ENCODE measurements at regions not wholly inside any gene's neighbourhood (a gene's known extent, or its start where the extent isn't known, plus 50 kb on each side); places are given as distances from the start of the nearest gene placed in this dataset.

GRCh38 chr6:917296-917695, 224.4 kb upstream of the EXOC2 start:
- TF ChIP-seq, protein P1, sequence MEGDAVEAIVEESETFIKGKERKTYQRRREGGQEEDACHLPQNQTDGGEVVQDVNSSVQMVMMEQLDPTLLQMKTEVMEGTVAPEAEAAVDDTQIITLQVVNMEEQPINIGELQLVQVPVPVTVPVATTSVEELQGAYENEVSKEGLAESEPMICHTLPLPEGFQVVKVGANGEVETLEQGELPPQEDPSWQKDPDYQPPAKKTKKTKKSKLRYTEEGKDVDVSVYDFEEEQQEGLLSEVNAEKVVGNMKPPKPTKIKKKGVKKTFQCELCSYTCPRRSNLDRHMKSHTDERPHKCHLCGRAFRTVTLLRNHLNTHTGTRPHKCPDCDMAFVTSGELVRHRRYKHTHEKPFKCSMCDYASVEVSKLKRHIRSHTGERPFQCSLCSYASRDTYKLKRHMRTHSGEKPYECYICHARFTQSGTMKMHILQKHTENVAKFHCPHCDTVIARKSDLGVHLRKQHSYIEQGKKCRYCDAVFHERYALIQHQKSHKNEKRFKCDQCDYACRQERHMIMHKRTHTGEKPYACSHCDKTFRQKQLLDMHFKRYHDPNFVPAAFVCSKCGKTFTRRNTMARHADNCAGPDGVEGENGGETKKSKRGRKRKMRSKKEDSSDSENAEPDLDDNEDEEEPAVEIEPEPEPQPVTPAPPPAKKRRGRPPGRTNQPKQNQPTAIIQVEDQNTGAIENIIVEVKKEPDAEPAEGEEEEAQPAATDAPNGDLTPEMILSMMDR (IDR thresholded peaks at IDR 0.05; ENCODE audit: low read depth, low read length): no peak
- no peak for DNase-seq (ENCODE audit: extremely low read depth, low read depth)

GRCh38 chr6:916131-916530, 223.2 kb upstream of the EXOC2 start:
- no peak for DNase-seq (ENCODE audit: extremely low read depth, low read depth)
- TF ChIP-seq, protein P1 (IDR thresholded peaks at IDR 0.05; ENCODE audit: low read depth, low read length): no peak

GRCh38 chr6:912871-913835, 220.2 kb upstream of the EXOC2 start:
- TF ChIP-seq, protein P1 (IDR thresholded peaks at IDR 0.05; ENCODE audit: low read depth, low read length): peak; percentile 85
- peak; percentile 49 for DNase-seq (ENCODE audit: extremely low read depth, low read depth)

DNA sequence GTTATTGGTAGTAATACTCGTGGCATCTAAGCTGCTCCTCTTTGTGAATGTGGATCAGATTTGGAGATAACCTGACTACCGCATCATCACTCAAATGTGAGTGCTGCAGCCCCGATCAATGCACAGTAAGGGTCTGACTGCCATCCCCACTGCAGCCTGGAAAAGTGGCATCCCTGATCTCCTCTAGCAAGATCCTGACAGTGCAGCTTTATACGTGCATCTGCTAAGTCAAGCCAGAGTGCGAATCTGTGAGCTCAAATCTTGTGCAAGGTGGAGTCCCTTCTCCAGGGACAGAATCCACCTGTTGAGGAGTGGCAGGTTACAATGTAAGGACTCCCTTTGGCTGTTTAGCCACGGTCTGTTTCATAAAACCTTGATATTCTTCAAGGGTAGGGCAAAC, 215.0 kb upstream of the EXOC2 start:
- no peak for DNase-seq (ENCODE audit: extremely low read depth, low read depth)
- TF ChIP-seq, protein P1 (IDR thresholded peaks at IDR 0.05; ENCODE audit: low read depth, low read length): no peak

DNA sequence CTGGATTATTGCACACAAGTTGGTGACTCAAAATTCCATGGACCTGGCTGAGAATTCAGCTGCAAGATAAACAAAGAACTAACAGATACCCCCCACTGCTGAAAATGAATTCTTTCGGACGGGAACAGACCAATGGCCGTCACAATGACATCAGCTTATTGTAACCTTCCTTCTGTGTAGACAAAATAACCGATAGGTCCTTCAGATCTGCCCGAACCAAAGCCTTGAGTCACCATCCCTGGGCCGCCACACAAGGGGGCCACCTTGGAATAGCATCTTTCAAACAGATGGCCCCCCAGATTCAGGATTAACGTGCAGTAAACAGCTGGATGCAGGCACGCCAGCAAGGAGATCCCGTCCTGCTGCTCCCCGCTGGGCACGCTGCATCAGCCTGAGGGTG, 214.0 kb upstream of the EXOC2 start:
- TF ChIP-seq, protein P1 (IDR thresholded peaks at IDR 0.05; ENCODE audit: low read depth, low read length): no peak
- no peak for DNase-seq (ENCODE audit: extremely low read depth, low read depth)

DNA sequence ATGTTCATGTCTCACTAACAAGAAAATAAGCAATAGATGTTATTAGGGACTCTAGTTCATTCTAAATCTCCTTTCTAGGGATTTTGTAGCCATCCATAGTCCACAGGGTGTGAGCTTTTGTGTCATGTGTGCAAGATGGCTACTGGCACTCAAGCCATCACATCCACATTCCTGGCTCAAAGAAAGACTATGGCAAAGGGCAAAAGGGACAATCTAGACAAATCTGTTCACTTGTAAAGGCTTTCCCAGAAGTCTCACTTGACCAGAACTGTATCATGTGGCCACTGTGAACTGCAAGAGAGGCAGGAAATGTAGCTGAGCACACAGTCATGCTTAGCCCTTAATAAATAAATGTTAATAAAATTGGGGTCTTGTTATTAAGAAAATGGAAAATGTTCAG, 212.6 kb upstream of the EXOC2 start:
- DNase-seq (ENCODE audit: extremely low read depth, low read depth): no peak
- TF ChIP-seq, protein P1 (IDR thresholded peaks at IDR 0.05; ENCODE audit: low read depth, low read length): no peak

DNA sequence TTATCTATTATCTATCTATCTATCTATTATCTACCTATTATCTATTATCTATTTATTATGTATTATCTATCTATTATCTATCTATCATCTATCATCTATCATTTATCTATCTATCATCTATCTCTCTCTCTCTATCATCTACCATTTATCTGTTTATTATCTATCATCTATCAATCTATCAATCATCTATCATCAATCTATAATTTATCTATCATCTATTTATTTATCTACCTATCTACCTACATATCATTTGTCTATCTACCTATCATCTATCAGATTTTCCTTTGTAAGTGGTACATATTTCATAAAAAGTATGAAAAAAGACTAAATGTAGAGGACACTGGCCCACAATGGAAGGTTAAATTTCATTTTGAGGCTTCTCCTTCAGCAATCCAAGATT, 212.1 kb upstream of the EXOC2 start:
- TF ChIP-seq, protein P1 (IDR thresholded peaks at IDR 0.05; ENCODE audit: low read depth, low read length): no peak
- DNase-seq (ENCODE audit: extremely low read depth, low read depth): no peak
